Tibial nerve (tissue), 4 donors: ENCODE measurements at regions not wholly inside any gene's neighbourhood (a gene's known extent, or its start where the extent isn't known, plus 50 kb on each side); places are given as distances from the start of the nearest gene placed in this dataset.

ENCODE experiments used
- EP300 ChIP-seq, 2 donors: sonication (generic); formaldehyde crosslinking; IDR thresholded peaks; one replicate each; pipeline ENCODE4 v1.6.1; 2017; ENCODE audit warnings: antibody characterized with exemption in 2 of 2, mild to moderate bottlenecking in 1 of 2
- POLR2A ChIP-seq, 2 donors: fragments of 450-650 bp; IDR thresholded peaks; one replicate each; pipeline ENCODE4 v1.6.1; 2017; ENCODE audit warnings: antibody characterized with exemption in 2 of 2, mild to moderate bottlenecking in 2 of 2, moderate library complexity in 2 of 2
- TF ChIP-seq, protein P1 (sequence below), 5 experiments: fragments of 200-600 bp in 3 of 5; fragments of 450-650 bp in 2 of 5; sonication (generic) in 3 of 5; IDR thresholded peaks; one replicate each; pipeline ENCODE4 v1.5.1; 2016 to 2019; ENCODE audit warnings: antibody characterized with exemption in 5 of 5, mild to moderate bottlenecking in 3 of 5, moderate library complexity in 2 of 5

DNA sequence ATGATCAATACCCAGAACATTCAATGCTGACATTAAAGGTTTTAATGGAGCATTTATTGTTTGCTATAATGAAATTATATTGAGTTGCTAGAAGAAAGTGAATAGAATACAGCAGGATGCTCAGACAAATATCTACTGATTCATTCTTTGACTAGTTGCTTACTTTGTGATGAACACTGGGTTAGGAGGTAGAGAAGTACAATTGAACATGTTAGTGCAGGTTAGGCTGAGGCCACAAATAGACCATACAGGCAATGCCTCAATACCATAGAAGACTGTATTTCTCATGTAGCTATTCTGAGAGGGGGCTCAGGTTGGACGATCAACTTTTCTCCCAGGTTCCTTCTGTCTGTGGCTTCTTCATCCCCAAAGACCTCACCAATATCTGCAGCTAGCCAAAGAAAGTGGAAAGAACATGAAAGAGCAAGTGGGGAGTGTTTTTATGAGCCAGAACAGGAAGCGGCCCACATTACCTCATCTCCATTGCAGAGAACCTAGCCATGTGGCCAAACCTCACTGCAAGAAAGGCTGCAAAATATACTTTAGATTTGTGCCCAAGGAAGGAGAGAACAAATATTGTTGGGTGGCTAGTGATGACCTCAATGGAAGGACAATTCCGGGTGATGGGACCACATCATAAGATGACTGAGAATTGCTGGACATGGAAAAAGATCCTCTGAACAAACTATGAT is 180.3 kb upstream of the GATB start:
- TF ChIP-seq, protein P1, sequence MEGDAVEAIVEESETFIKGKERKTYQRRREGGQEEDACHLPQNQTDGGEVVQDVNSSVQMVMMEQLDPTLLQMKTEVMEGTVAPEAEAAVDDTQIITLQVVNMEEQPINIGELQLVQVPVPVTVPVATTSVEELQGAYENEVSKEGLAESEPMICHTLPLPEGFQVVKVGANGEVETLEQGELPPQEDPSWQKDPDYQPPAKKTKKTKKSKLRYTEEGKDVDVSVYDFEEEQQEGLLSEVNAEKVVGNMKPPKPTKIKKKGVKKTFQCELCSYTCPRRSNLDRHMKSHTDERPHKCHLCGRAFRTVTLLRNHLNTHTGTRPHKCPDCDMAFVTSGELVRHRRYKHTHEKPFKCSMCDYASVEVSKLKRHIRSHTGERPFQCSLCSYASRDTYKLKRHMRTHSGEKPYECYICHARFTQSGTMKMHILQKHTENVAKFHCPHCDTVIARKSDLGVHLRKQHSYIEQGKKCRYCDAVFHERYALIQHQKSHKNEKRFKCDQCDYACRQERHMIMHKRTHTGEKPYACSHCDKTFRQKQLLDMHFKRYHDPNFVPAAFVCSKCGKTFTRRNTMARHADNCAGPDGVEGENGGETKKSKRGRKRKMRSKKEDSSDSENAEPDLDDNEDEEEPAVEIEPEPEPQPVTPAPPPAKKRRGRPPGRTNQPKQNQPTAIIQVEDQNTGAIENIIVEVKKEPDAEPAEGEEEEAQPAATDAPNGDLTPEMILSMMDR (IDR thresholded peaks at IDR 0.05): no peak
- no peak for TF ChIP-seq POLR2A (IDR thresholded peaks at IDR 0.05)
- no peak for TF ChIP-seq EP300 (IDR thresholded peaks at IDR 0.05)
